Eye (tissue), 1 donor: ENCODE measurements at regions not wholly inside any gene's neighbourhood (a gene's known extent, or its start where the extent isn't known, plus 50 kb on each side); places are given as distances from the start of the nearest gene placed in this dataset.
"Not testable (repeated sequence)": the region's sequence is repeated elsewhere in the genome, so short reads cannot be mapped to it uniquely, and the experiment has no call there.

Experiments used
- DNase-seq: peaks from one replicate; pipeline ENCODE4 v3.0.0-alpha.2; 2015

- no peak for DNase-seq
Observed at GRCh38 chr10:33489501-33490176, 155.2 kb upstream of the NRP1 start.

- no peak for DNase-seq
Observed at GRCh38 chr10:33487014-33487776, 152.7 kb upstream of the NRP1 start.

- no peak for DNase-seq
Observed at GRCh38 chr10:33485276-33485675, 150.8 kb upstream of the NRP1 start.

- peak; percentile 56 for DNase-seq
Observed at GRCh38 chr10:33484787-33485186, 150.3 kb upstream of the NRP1 start.

- no peak for DNase-seq
Observed at GRCh38 chr10:33483816-33484190, 149.3 kb upstream of the NRP1 start.

- DNase-seq = peak; percentile 69
Observed at GRCh38 chr10:33483124-33483815, 148.8 kb upstream of the NRP1 start.

GRCh38 chr10:33482486-33482885 lies 148.0 kb upstream of the NRP1 start:
- DNase-seq = peak; percentile 56

- DNase-seq = no peak
Observed at GRCh38 chr10:33481184-33481583, 146.7 kb upstream of the NRP1 start.

GRCh38 chr10:33480417-33480816 lies 145.9 kb upstream of the NRP1 start:
- DNase-seq = not testable (repeated sequence)

GRCh38 chr10:33478675-33479125 lies 144.2 kb upstream of the NRP1 start:
- DNase-seq = no peak

GRCh38 chr10:33478089-33478674 lies 143.7 kb upstream of the NRP1 start:
- DNase-seq = no peak

- DNase-seq = no peak
Observed at GRCh38 chr10:33477291-33478088, 143.0 kb upstream of the NRP1 start.

- DNase-seq = no peak
Observed at GRCh38 chr10:33476757-33477273, 142.3 kb upstream of the NRP1 start.

- DNase-seq = no peak
Observed at GRCh38 chr10:33473688-33474087, 139.2 kb upstream of the NRP1 start.

- DNase-seq = not testable (repeated sequence)
Observed at GRCh38 chr10:33468006-33468405, 133.5 kb upstream of the NRP1 start.

GRCh38 chr10:33465747-33466146 lies 131.3 kb upstream of the NRP1 start:
- DNase-seq = no peak

- DNase-seq = no peak
Observed at GRCh38 chr10:33463011-33463410, 128.5 kb upstream of the NRP1 start.

- DNase-seq = no peak
Observed at GRCh38 chr10:33461295-33461640, 126.8 kb upstream of the NRP1 start.

GRCh38 chr10:33460505-33461294 lies 126.2 kb upstream of the NRP1 start:
- no peak for DNase-seq

GRCh38 chr10:33459602-33460001 lies 125.1 kb upstream of the NRP1 start:
- DNase-seq = no peak

- no peak for DNase-seq
Observed at GRCh38 chr10:33455029-33455428, 120.6 kb upstream of the NRP1 start.

- DNase-seq = no peak
Observed at GRCh38 chr10:33454554-33454953, 120.1 kb upstream of the NRP1 start.
